Mesodermal cell (in vitro differentiated cells): ENCODE measurements at regions not wholly inside any gene's neighbourhood (a gene's known extent, or its start where the extent isn't known, plus 50 kb on each side); places are given as distances from the start of the nearest gene placed in this dataset.
A peak's percentile ranks its signal among the peaks of the same experiment; 100 is the strongest.
"Not testable (repeated sequence)": the region's sequence is repeated elsewhere in the genome, so short reads cannot be mapped to it uniquely, and the experiment has no call there.

Experiments used
- H3K27ac ChIP-seq: 2 replicates; pipeline ENCODE4 v1.7.0; 2013; ENCODE audit warnings: mild to moderate bottlenecking, low read depth, low read length, moderate library complexity; ENCODE audit not compliant: severe bottlenecking
- H3K36me3 ChIP-seq: 2 replicates; pipeline ENCODE4 v1.7.1; 2013; ENCODE audit warnings: mild to moderate bottlenecking, low read length, moderate library complexity; ENCODE audit not compliant: control insufficient read depth, insufficient read depth
- H3K4me1 ChIP-seq: one replicate; pipeline ENCODE4 v1.7.1; 2013; ENCODE audit warnings: mild to moderate bottlenecking, low read length; ENCODE audit not compliant: insufficient read depth, control insufficient read depth, poor library complexity, severe bottlenecking
- H3K4me3 ChIP-seq: 2 replicates; pipeline ENCODE4 v1.7.0; 2013; ENCODE audit warnings: low read length, control low read depth, mild to moderate bottlenecking; ENCODE audit not compliant: insufficient read depth, poor library complexity, severe bottlenecking; ENCODE audit errors: extremely low read depth
- H3K9me3 ChIP-seq: 2 replicates; pipeline ENCODE4 v1.7.1; 2013; ENCODE audit warnings: mild to moderate bottlenecking, low read length, moderate library complexity; ENCODE audit not compliant: control insufficient read depth
- WGBS, 2 experiments: methylation state at CpG; one replicate each; pipeline ENCODE4 v1.1.5; 2013; ENCODE audit warnings: missing lambda C conversion rate in 2 of 2; ENCODE audit not compliant: insufficient coverage in 2 of 2; 5-methylcytosine and 5-hydroxymethylcytosine counted together

DNA sequence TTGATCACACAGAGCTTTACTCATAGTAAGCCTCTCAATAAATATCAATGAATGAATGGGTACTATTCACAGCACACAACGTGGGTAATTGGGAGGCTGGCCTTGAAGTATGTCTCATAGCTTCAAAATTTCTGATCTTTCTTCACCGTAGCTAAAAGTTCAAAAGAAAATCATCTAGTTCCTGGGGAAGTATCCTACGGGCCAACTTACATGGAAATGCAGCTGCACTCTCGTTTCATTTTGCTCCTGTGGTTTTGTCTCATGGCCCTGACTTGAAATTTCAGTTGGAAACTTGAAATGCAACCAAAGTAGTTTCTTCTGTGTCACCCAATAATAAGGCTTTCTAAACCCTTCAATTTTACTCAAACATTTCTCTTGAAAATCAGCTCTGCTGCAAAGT, 76.1 kb upstream of the CNIH3 start:
- H3K4me3 ChIP-seq: no peak overlapping the region
- H3K4me1 ChIP-seq: peaks cover 38% of the 10 kb centered on the region

GRCh38 chr1:224540535-224540934, 75.6 kb upstream of the CNIH3 start:
- no peak overlapping the region for H3K27ac ChIP-seq
- H3K9me3 ChIP-seq: peaks cover 8% of the 10 kb centered on the region
- WGBS, 2 experiments: no CpG with 5 or more reads among the region's 1 CpG
- peaks cover 44% of the 10 kb centered on the region for H3K4me1 ChIP-seq
- H3K36me3 ChIP-seq: no peaks in the 10 kb centered on the region
- H3K4me3 ChIP-seq: no peak overlapping the region

More for the DNA sequence above, 76.1 kb upstream of the CNIH3 start:
- Histone ChIP-seq H3K27ac (no peak overlapping the region), H3K36me3 (no peaks in the 10 kb centered on the region), H3K9me3 (peaks cover 5% of the 10 kb centered on the region)
- WGBS, 2 experiments: 85 to 100% methylated on average over 3 to 4 of the region's 4 CpGs

DNA sequence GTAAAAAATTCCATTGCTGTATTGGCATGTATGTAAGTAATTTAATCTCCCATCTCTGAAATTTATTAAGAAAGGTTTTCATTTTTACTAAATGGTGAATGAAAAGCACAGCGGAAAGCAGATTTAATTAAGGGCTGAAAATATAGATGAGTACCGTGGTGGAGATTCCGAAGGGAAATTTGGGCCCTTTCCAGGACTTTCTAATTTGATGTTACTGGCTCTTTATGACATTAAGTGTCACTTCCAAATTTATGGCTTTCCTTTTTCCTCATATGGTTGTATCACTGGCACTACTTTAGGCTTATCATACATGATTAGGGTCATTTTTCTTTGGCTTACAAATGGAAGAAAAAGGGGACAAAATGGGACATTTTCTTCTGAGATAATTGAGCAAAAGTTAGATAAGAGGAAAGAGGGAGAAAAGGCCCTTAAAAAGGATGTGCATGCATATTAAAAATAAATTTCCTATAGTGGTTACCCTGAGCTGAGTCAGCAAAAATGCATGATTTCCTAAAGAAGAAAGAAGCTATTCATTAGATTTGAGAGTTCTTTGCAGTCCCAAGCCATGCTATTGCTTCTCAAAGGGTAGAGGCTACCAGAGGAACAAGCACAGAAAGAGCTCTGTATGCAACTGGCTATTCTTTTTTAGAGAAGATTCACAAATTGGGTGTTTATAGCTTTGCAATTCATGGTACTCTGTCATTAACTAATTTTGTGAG, 74.9 kb upstream of the CNIH3 start:
- Histone ChIP-seq H3K9me3 (peaks cover 12% of the 10 kb centered on the region), H3K36me3 (no peaks in the 10 kb centered on the region), H3K4me3 (no peak overlapping the region), H3K4me1 (peaks cover 45% of the 10 kb centered on the region), H3K27ac (no peak overlapping the region)
- 97 to 100% methylated on average over 2 to 3 of the region's 3 CpGs for WGBS, 2 experiments

DNA sequence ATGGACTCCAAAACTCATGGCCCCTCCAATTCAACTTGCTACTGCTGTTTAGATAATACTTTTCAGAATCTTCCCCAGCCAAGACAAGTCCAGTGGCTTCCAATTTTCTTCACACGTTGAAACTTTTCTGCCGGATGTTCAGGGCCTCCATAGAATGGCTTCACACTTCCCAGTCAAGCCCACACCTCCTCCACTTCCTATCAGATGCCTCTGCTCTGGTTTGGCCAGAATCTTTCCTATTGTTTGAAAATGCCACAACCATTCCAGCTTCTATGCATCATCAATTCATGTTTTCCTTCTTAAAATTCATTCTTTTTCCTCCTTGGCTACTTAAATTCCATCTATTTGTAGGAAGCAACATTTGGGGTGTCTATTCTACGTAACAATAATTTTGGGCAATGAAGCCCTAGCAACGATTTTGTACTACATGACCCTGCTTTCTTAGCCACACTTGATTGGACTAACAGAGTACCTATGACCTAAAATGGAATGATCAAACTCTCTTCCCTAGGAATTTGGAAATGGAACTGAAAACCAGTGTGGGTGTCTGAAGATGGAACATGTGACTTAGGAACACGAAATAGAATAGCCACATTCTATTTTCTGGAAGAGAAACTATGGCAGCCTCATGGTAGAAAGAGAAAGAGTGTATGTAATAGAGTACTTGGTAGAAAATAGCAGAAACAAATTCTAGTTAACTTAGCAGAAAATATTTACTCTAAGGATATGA, 74.1 kb upstream of the CNIH3 start:
- H3K4me1 ChIP-seq: peaks cover 45% of the 10 kb centered on the region
- no peak overlapping the region for H3K4me3 ChIP-seq
- peaks cover 12% of the 10 kb centered on the region for H3K9me3 ChIP-seq
- H3K36me3 ChIP-seq: no peaks in the 10 kb centered on the region
- WGBS, 2 experiments: 97% methylated on average over 3 to 4 of the region's 5 CpGs
- peak overlapping the region; percentile 95 for H3K27ac ChIP-seq

GRCh38 chr1:224542783-224543440, 73.2 kb upstream of the CNIH3 start:
- H3K4me1 ChIP-seq: peaks cover 45% of the 10 kb centered on the region
- no peak overlapping the region for H3K4me3 ChIP-seq
- 69 to 75% methylated on average over 4 of the region's 7 CpGs for WGBS, 2 experiments
- H3K9me3 ChIP-seq: peaks cover 12% of the 10 kb centered on the region
- peak overlapping the region; percentile 95 for H3K27ac ChIP-seq
- H3K36me3 ChIP-seq: no peaks in the 10 kb centered on the region

DNA sequence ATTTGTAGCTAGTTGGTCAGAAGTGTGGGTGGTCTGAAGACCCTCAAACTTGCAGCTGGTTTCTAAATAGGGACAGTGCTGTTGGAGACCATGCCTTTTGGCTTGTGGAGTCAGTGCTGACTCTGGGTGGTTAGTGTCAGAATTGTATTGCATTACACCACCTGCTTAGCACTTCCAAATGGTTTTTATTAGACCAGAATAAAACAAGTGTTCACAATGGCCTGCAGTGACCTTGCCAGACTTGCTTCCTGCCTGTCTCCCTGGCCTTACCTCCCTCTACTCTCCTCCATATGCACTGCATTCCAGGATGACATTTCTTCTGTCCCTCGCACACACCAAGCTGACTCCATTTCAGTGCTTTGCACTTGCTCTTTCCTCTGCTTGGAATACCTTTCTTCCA, 72.7 kb upstream of the CNIH3 start:
- 100% methylated on average over 1 of the region's 1 CpG; no CpG with 5 or more reads in 1 of the 2 experiments for WGBS, 2 experiments
- H3K4me3 ChIP-seq: no peak overlapping the region
- H3K27ac ChIP-seq: peak overlapping the region; percentile 95
- H3K36me3 ChIP-seq: no peaks in the 10 kb centered on the region
- peaks cover 12% of the 10 kb centered on the region for H3K9me3 ChIP-seq
- H3K4me1 ChIP-seq: peaks cover 45% of the 10 kb centered on the region

DNA sequence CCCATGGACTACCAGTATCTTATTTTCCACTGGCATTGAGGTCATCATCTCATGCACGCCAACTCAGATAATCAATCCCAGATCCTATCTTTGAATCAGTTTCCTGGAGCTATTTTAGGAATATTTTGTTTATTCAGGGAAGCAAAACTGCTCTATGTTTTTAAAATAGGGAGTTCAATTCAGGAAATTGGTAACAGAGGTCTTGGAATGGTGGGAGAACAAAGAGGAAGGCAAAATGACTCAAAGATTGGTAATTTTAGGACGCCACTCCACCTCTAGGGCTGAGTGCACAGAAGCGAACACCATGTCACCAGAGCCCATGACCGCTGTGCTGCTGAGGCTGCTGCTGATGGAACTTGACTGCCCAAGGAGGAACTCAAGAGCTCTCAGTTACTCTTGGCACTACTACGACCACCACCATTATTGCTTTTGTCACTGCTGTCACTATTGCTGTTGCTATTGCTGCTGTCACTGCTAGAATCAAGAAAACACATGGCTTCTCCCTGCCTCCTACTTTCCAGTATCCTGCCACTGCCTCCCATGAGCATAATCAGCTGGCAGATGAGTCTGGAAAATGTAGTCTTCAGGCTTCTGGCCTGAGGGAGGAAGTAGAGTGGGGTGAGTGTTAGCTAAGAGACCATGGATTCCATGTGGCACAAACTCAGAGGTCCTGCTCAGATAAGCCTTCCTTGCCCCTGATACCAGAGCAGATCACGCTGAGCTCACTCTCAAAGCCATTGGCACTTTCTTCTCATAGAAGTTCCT, 71.6 kb upstream of the CNIH3 start:
- H3K9me3 ChIP-seq: peaks cover 7% of the 10 kb centered on the region
- H3K27ac ChIP-seq: peak overlapping the region; percentile 95
- peaks cover 45% of the 10 kb centered on the region for H3K4me1 ChIP-seq
- H3K4me3 ChIP-seq: no peak overlapping the region
- 89 to 98% methylated on average over 3 to 5 of the region's 6 CpGs for WGBS, 2 experiments
- H3K36me3 ChIP-seq: no peaks in the 10 kb centered on the region

- 90 to 95% methylated on average over 4 of the region's 4 CpGs for WGBS, 2 experiments
- H3K4me1 ChIP-seq: peaks cover 45% of the 10 kb centered on the region
- peaks cover 7% of the 10 kb centered on the region for H3K9me3 ChIP-seq
These were observed 70.5 kb upstream of the CNIH3 start for GRCh38 chr1:224545571-224545970.

GRCh38 chr1:224548676-224549075, 67.4 kb upstream of the CNIH3 start:
- peaks cover 19% of the 10 kb centered on the region for H3K4me1 ChIP-seq
- peaks cover 13% of the 10 kb centered on the region for H3K9me3 ChIP-seq
- no peak overlapping the region for H3K27ac ChIP-seq
- WGBS, 2 experiments: 96 to 100% methylated on average over 3 of the region's 4 CpGs
- H3K36me3 ChIP-seq: no peaks in the 10 kb centered on the region
- no peak overlapping the region for H3K4me3 ChIP-seq

More at GRCh38 chr1:224545571-224545970, 70.5 kb upstream of the CNIH3 start:
- Histone ChIP-seq H3K27ac (no peak overlapping the region), H3K36me3 (no peaks in the 10 kb centered on the region), H3K4me3 (no peak overlapping the region)

GRCh38 chr1:224551189-224551588, 64.9 kb upstream of the CNIH3 start:
- H3K27ac ChIP-seq, H3K4me3 ChIP-seq, H3K9me3 ChIP-seq, H3K4me1 ChIP-seq, H3K36me3 ChIP-seq: not testable (repeated sequence)
- no CpG with 5 or more reads among the region's 4 CpGs for WGBS, 2 experiments
